SK-N-MC (cell line): ENCODE measurements at regions not wholly inside any gene's neighbourhood (a gene's known extent, or its start where the extent isn't known, plus 50 kb on each side); places are given as distances from the start of the nearest gene placed in this dataset.

ENCODE experiments used
- EZH2 ChIP-seq: fragments of 200-600 bp; sonication (generic); IDR thresholded peaks from one replicate; pipeline ENCODE4 v1.6.1; 2017; ENCODE audit warnings: antibody characterized with exemption
- POLR2AphosphoS5 ChIP-seq: IDR thresholded peaks from 2 replicates; pipeline ENCODE4 v1.6.1; 2012; ENCODE audit warnings: mild to moderate bottlenecking, low read depth, low read length, borderline replicate concordance

DNA sequence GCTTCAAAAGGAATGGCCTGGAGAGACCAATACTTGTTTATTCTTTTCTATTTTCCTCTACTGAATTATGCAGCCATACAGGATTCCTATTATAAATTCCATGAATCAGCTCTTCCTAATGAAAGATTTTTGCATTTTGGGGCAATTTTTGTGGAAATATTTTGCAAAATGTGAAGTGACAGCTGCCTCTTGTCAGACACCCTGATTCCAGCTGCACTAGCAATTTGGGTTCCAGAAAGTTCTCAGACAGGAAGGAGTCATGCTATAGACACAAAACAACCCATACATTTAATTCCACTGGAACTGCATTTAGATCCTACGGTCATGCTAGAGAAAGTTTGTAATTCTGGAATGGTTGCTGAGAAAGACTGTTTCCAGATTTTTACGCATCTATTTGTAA, 119.5 kb downstream of the XCL2 start:
- TF ChIP-seq POLR2AphosphoS5: no peak
- no peak for TF ChIP-seq EZH2
